Stomach (tissue), 4 donors: ENCODE measurements at regions not wholly inside any gene's neighbourhood (a gene's known extent, or its start where the extent isn't known, plus 50 kb on each side); places are given as distances from the start of the nearest gene placed in this dataset.

ENCODE experiments used
- POLR2A ChIP-seq, 4 donors: fragments of 450-650 bp; IDR thresholded peaks; one replicate each; pipeline ENCODE4 v1.6.1; 2016; ENCODE audit warnings: antibody characterized with exemption in 4 of 4, control low read depth in 2 of 4, mild to moderate bottlenecking in 1 of 4, moderate library complexity in 1 of 4
- POLR2AphosphoS5 ChIP-seq, 3 donors: sonication (generic); formaldehyde crosslinking; IDR thresholded peaks; one replicate each; pipeline ENCODE4 v1.6.1; 2016; ENCODE audit warnings: antibody characterized with exemption in 3 of 3
- TF ChIP-seq, protein P1 (sequence below), 7 experiments: fragments of 450-650 bp in 4 of 7; fragments of 200-600 bp in 3 of 7; sonication (generic) in 3 of 7; IDR thresholded peaks; one replicate each; pipeline ENCODE4 v1.5.1; 2016 to 2019; ENCODE audit warnings: antibody characterized with exemption in 7 of 7, control low read depth in 2 of 7, mild to moderate bottlenecking in 1 of 7

DNA sequence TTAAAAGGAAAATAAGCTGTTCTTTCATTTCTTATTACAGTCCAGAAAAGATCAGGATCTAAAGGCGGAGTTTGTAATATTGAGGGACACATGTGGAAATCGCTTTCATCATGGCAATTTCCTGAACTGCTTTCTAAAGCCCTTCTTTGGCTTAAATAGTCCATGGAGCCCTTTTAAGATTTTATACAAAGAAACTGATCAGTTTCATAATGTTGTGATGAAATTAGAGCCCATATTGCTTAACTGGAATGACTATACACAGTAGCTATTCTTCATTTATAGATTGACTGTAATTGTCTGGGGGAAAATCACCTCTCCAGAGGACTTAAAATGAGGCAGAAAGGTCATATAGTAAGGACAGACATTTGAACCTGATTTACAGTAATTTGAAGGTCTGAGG lies 322.2 kb downstream of the ETAA1 start:
- no peak for TF ChIP-seq POLR2AphosphoS5 (IDR thresholded peaks at IDR 0.05)
- TF ChIP-seq, protein P1, sequence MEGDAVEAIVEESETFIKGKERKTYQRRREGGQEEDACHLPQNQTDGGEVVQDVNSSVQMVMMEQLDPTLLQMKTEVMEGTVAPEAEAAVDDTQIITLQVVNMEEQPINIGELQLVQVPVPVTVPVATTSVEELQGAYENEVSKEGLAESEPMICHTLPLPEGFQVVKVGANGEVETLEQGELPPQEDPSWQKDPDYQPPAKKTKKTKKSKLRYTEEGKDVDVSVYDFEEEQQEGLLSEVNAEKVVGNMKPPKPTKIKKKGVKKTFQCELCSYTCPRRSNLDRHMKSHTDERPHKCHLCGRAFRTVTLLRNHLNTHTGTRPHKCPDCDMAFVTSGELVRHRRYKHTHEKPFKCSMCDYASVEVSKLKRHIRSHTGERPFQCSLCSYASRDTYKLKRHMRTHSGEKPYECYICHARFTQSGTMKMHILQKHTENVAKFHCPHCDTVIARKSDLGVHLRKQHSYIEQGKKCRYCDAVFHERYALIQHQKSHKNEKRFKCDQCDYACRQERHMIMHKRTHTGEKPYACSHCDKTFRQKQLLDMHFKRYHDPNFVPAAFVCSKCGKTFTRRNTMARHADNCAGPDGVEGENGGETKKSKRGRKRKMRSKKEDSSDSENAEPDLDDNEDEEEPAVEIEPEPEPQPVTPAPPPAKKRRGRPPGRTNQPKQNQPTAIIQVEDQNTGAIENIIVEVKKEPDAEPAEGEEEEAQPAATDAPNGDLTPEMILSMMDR (IDR thresholded peaks at IDR 0.05), result no peak
- no peak for TF ChIP-seq POLR2A (IDR thresholded peaks at IDR 0.05)
